CD4-positive, alpha-beta T cell (primary cell): ENCODE measurements at regions not wholly inside any gene's neighbourhood (a gene's known extent, or its start where the extent isn't known, plus 50 kb on each side); places are given as distances from the start of the nearest gene placed in this dataset.

ENCODE experiments used
- ATAC-seq: fragments of 200-7000 bp; cut with Tn5 transposase; one replicate; pipeline ENCODE4 v1.10.0; 2022; ENCODE audit warnings: mild to moderate bottlenecking; ENCODE audit not compliant: poor library complexity
- CTCF ChIA-PET: fragments of 350-600 bp; sonication (Branson Sonifier 250); formaldehyde crosslinking; loops from one replicate; lab custom pipeline; 2021; ENCODE audit warnings: antibody characterized with exemption, inconsistent platforms; lab: Charles Lee
- POLR2A ChIA-PET: fragments of 350-600 bp; sonication (Branson Sonifier 250); formaldehyde crosslinking; loops from one replicate; lab custom pipeline; 2021; ENCODE audit warnings: antibody characterized with exemption, inconsistent platforms; lab: Charles Lee
- DNase-seq, 14 experiments: peaks; one replicate each; pipeline ENCODE4 v3.0.0-alpha.2; 2013 to 2020; ENCODE audit warnings: mixed read lengths in 2 of 14
- H3K27ac ChIP-seq, 2 donors: one replicate each; pipeline versions ENCODE4 v1.5.1 to v1.7.0; 2013; ENCODE audit warnings: low read length in 2 of 2, low read depth in 1 of 2, mild to moderate bottlenecking in 1 of 2
- H3K27me3 ChIP-seq, 2 experiments: 1 replicate in 1 of 2; 2 replicates in 1 of 2; pipeline versions ENCODE4 v1.6.1 to v1.7.0; 2013; ENCODE audit warnings: low read length in 2 of 2, control low read depth in 1 of 2, mild to moderate bottlenecking in 1 of 2, moderate library complexity in 1 of 2; ENCODE audit not compliant: insufficient read depth in 2 of 2, control insufficient read depth in 1 of 2
- H3K36me3 ChIP-seq: one replicate; pipeline ENCODE4 v1.6.1; 2013; ENCODE audit warnings: low read length, control low read depth; ENCODE audit not compliant: insufficient read depth
- H3K4me1 ChIP-seq: one replicate; pipeline ENCODE4 v1.6.1; 2013; ENCODE audit warnings: low read length, control low read depth; ENCODE audit not compliant: insufficient read depth
- H3K4me3 ChIP-seq: one replicate; pipeline ENCODE4 v1.5.1; 2013; ENCODE audit warnings: mild to moderate bottlenecking, low read length, moderate library complexity
- H3K9me3 ChIP-seq, 2 experiments: 1 replicate in 1 of 2; 2 replicates in 1 of 2; pipeline versions ENCODE4 v1.6.1 to v1.7.0; 2013; ENCODE audit warnings: low read length in 2 of 2, mild to moderate bottlenecking in 2 of 2, control low read depth in 1 of 2, moderate library complexity in 1 of 2; ENCODE audit not compliant: control insufficient read depth in 1 of 2, insufficient read depth in 1 of 2
- H3K27ac Mint-ChIP-seq: one replicate; pipeline ENCODE4 v1.8.0; 2020; ENCODE audit warnings: mixed read lengths
- H3K27me3 Mint-ChIP-seq: one replicate; pipeline ENCODE4 v1.8.0; 2021; ENCODE audit warnings: mixed read lengths
- H3K36me3 Mint-ChIP-seq: one replicate; pipeline ENCODE4 v1.8.0; 2021; ENCODE audit warnings: low read depth, mixed read lengths
- H3K4me1 Mint-ChIP-seq: one replicate; pipeline ENCODE4 v1.8.0; 2021; ENCODE audit warnings: low read depth, mixed read lengths
- H3K4me3 Mint-ChIP-seq: one replicate; pipeline ENCODE4 v1.8.0; 2020; ENCODE audit warnings: mild to moderate bottlenecking, mixed read lengths
- H3K9me3 Mint-ChIP-seq: one replicate; pipeline ENCODE4 v1.8.0; 2020; ENCODE audit warnings: mixed read lengths
- intact Hi-C, 2 experiments: fragments of 100-400 bp; cut with DNase I in 1 of 2; cut with micrococcal nuclease in 1 of 2; formaldehyde crosslinking; loops; one replicate each; pipeline versions ENCODE4 v1.15.1 to v1.9.0; 2023 to 2025; cut with DNase I, micrococcal nuclease
- TF ChIP-seq, protein P1 (sequence below): fragments of 200-600 bp; IDR thresholded peaks from one replicate; pipeline ENCODE4 v1.8.0; 2022; ENCODE audit warnings: antibody characterized with exemption, mild to moderate bottlenecking

DNA sequence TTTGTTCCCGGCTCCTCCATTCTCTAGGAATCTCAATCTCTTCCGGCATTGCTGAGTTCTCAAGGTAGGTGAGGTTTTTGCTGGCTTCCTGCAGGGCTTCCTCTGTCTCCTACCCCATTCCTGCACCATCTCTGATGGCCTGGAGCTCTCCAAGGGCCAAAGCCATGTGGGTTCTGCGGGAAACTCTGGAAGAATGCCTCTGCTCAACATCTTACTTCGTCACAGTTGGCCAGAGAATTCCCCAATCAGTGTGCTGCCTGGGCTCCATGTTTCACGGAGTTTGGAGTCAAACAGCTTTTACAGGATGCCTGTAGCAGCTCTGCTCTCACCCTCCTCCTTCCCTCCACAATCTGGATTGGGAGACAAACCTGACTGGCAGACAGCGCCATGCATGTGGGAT, 253.9 kb upstream of the HES1 start:
- TF ChIP-seq, protein P1, sequence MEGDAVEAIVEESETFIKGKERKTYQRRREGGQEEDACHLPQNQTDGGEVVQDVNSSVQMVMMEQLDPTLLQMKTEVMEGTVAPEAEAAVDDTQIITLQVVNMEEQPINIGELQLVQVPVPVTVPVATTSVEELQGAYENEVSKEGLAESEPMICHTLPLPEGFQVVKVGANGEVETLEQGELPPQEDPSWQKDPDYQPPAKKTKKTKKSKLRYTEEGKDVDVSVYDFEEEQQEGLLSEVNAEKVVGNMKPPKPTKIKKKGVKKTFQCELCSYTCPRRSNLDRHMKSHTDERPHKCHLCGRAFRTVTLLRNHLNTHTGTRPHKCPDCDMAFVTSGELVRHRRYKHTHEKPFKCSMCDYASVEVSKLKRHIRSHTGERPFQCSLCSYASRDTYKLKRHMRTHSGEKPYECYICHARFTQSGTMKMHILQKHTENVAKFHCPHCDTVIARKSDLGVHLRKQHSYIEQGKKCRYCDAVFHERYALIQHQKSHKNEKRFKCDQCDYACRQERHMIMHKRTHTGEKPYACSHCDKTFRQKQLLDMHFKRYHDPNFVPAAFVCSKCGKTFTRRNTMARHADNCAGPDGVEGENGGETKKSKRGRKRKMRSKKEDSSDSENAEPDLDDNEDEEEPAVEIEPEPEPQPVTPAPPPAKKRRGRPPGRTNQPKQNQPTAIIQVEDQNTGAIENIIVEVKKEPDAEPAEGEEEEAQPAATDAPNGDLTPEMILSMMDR, result no peak
- Histone ChIP-seq H3K27ac (no peak overlapping the region), H3K9me3 (no peaks in the 10 kb centered on the region), H3K4me1 (no peaks in the 10 kb centered on the region), H3K4me3 (no peak overlapping the region), H3K27me3 (no peaks in the 10 kb centered on the region), H3K36me3 (no peaks in the 10 kb centered on the region)
- ATAC-seq (no peak), DNase-seq (no peak)
- Mint-ChIP-seq H3K27ac (no peak overlapping the region), H3K4me1 (no peaks in the 10 kb centered on the region), H3K27me3 (no peaks in the 10 kb centered on the region), H3K4me3 (no peak overlapping the region), H3K36me3 (no peaks in the 10 kb centered on the region), H3K9me3 (no peaks in the 10 kb centered on the region)
- POLR2A ChIA-PET, result no interaction called here
- intact Hi-C loops, result no loop called here
- CTCF ChIA-PET, result no interaction called here

GRCh38 chr3:193883551-193883950, 252.4 kb upstream of the HES1 start:
- H3K27me3 ChIP-seq, result no peaks in the 10 kb centered on the region
- POLR2A ChIA-PET, result no interaction called here
- H3K36me3 ChIP-seq, result no peaks in the 10 kb centered on the region
- intact Hi-C loops, result no loop called here
- no peaks in the 10 kb centered on the region for H3K9me3 ChIP-seq
- Mint-ChIP-seq H3K4me3 (no peak overlapping the region), H3K36me3 (no peaks in the 10 kb centered on the region), H3K27ac (no peak overlapping the region), H3K27me3 (no peaks in the 10 kb centered on the region), H3K9me3 (no peaks in the 10 kb centered on the region), H3K4me1 (no peaks in the 10 kb centered on the region)
- no peaks in the 10 kb centered on the region for H3K4me1 ChIP-seq
- CTCF ChIA-PET, result no interaction called here
- TF ChIP-seq, protein P1, result no peak
- H3K4me3 ChIP-seq, result no peak overlapping the region
- no peak overlapping the region for H3K27ac ChIP-seq
- DNase-seq (no peak), ATAC-seq (no peak)

DNA sequence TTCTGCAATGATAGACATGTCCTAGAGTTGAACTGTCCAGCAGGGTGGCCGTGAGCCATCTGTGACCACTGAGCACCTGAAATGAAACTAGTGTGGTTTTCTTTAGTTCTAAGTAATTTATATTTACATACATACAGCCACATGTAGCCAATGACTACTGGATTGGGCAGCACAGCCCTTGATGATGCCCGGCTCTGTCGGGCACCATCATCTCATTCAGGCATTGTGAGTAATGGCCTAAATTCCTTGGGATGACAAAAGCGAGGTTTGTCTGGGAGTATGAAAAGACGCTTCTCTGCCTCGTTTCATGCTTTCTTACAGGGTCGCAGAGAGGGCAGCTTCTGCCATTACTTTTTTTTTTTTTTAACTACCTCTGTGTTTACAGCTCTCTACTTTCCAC, 251.9 kb upstream of the HES1 start:
- no peak overlapping the region for H3K4me3 ChIP-seq
- H3K27me3 ChIP-seq, result no peaks in the 10 kb centered on the region
- Mint-ChIP-seq H3K4me1 (no peaks in the 10 kb centered on the region), H3K4me3 (no peak overlapping the region), H3K27me3 (no peaks in the 10 kb centered on the region), H3K9me3 (no peaks in the 10 kb centered on the region), H3K36me3 (no peaks in the 10 kb centered on the region), H3K27ac (no peak overlapping the region)
- TF ChIP-seq, protein P1, result no peak
- H3K27ac ChIP-seq, result no peak overlapping the region
- H3K4me1 ChIP-seq, result no peaks in the 10 kb centered on the region
- no peaks in the 10 kb centered on the region for H3K36me3 ChIP-seq
- intact Hi-C loops, result no loop called here
- H3K9me3 ChIP-seq, result no peaks in the 10 kb centered on the region
- CTCF ChIA-PET, result no interaction called here
- ATAC-seq (no peak), DNase-seq (no peak)
- POLR2A ChIA-PET, result no interaction called here
